Liver (tissue), 3 donors: ENCODE measurements at regions not wholly inside any gene's neighbourhood (a gene's known extent, or its start where the extent isn't known, plus 50 kb on each side); places are given as distances from the start of the nearest gene placed in this dataset.

Experiments used
- EGR1 ChIP-seq, 2 donors: IDR thresholded peaks; 2 replicates each; pipeline ENCODE4 v1.6.1; 2016 to 2018; ENCODE audit warnings: antibody characterized with exemption in 2 of 2, low read depth in 2 of 2
- FOXA1 ChIP-seq: IDR thresholded peaks from 2 replicates; pipeline ENCODE4 v1.6.1; 2016; ENCODE audit warnings: antibody characterized with exemption
- GABPA ChIP-seq, 2 donors: IDR thresholded peaks in 1 of 2; conservative IDR thresholded peaks in 1 of 2; 2 replicates each; pipeline ENCODE4 v1.6.1; 2016; ENCODE audit warnings: antibody characterized with exemption in 2 of 2, mild to moderate bottlenecking in 1 of 2, moderate library complexity in 1 of 2
- RAD21 ChIP-seq, 2 donors: IDR thresholded peaks; 2 replicates each; pipeline ENCODE4 v1.6.1; 2016; ENCODE audit warnings: antibody characterized with exemption in 2 of 2, mild to moderate bottlenecking in 2 of 2
- SP1 ChIP-seq: IDR thresholded peaks from 2 replicates; pipeline ENCODE4 v1.6.1; 2018; ENCODE audit warnings: antibody characterized with exemption, mild to moderate bottlenecking
- YY1 ChIP-seq: IDR thresholded peaks from 2 replicates; pipeline ENCODE4 v1.6.1; 2016; ENCODE audit warnings: antibody characterized with exemption, mild to moderate bottlenecking
- TF ChIP-seq, protein P1 (sequence below): fragments of 150-350 bp; IDR thresholded peaks from 2 replicates; pipeline ENCODE4 v1.5.1; 2017; ENCODE audit warnings: improper control_type of control experiment, low read depth, low read length; ENCODE audit not compliant: missing input control
- TF ChIP-seq, protein P2 (sequence below): IDR thresholded peaks from 2 replicates; pipeline ENCODE4 v1.6.1; 2016; ENCODE audit warnings: antibody characterized with exemption
- donor health status: healthy.
- donor health status: healthy.

DNA sequence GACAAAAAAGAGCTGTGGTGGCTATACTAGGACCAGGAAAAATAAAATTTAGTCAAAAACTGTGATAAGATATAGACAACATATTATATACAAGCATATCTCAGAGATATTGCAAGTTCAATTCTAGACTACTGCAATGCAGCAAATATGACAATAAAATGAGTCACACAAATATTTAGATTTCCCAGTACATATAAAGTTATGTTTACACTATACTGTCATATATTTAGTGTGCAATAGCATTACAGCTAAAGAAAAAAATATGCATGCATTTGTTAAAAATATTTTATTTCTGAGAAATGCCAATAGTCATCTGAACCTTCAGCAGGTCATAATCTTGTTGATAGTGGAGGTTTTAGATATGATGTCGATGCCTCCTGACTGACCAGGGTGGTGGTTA, 72.1 kb downstream of the AKR1C4 start:
- TF ChIP-seq GABPA (IDR thresholded peaks at IDR 0.05 in 1 of 2, conservative IDR thresholded peaks at IDR 0.05 in 1 of 2), result no peak
- TF ChIP-seq FOXA1, result no peak
- TF ChIP-seq, protein P1, sequence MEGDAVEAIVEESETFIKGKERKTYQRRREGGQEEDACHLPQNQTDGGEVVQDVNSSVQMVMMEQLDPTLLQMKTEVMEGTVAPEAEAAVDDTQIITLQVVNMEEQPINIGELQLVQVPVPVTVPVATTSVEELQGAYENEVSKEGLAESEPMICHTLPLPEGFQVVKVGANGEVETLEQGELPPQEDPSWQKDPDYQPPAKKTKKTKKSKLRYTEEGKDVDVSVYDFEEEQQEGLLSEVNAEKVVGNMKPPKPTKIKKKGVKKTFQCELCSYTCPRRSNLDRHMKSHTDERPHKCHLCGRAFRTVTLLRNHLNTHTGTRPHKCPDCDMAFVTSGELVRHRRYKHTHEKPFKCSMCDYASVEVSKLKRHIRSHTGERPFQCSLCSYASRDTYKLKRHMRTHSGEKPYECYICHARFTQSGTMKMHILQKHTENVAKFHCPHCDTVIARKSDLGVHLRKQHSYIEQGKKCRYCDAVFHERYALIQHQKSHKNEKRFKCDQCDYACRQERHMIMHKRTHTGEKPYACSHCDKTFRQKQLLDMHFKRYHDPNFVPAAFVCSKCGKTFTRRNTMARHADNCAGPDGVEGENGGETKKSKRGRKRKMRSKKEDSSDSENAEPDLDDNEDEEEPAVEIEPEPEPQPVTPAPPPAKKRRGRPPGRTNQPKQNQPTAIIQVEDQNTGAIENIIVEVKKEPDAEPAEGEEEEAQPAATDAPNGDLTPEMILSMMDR, result no peak
- no peak for TF ChIP-seq EGR1 (IDR thresholded peaks at IDR 0.05; ENCODE audit: low read depth in 2 of 2)
- no peak for TF ChIP-seq RAD21 (IDR thresholded peaks at IDR 0.05)
- no peak for TF ChIP-seq YY1
- TF ChIP-seq SP1, result no peak
- TF ChIP-seq, protein P2, sequence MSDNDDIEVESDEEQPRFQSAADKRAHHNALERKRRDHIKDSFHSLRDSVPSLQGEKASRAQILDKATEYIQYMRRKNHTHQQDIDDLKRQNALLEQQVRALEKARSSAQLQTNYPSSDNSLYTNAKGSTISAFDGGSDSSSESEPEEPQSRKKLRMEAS, result no peak
